ENCODE measurements at regions not wholly inside any gene's neighbourhood (a gene's known extent, or its start where the extent isn't known, plus 50 kb on each side); places are given as distances from the start of the nearest gene placed in this dataset.

DNA sequence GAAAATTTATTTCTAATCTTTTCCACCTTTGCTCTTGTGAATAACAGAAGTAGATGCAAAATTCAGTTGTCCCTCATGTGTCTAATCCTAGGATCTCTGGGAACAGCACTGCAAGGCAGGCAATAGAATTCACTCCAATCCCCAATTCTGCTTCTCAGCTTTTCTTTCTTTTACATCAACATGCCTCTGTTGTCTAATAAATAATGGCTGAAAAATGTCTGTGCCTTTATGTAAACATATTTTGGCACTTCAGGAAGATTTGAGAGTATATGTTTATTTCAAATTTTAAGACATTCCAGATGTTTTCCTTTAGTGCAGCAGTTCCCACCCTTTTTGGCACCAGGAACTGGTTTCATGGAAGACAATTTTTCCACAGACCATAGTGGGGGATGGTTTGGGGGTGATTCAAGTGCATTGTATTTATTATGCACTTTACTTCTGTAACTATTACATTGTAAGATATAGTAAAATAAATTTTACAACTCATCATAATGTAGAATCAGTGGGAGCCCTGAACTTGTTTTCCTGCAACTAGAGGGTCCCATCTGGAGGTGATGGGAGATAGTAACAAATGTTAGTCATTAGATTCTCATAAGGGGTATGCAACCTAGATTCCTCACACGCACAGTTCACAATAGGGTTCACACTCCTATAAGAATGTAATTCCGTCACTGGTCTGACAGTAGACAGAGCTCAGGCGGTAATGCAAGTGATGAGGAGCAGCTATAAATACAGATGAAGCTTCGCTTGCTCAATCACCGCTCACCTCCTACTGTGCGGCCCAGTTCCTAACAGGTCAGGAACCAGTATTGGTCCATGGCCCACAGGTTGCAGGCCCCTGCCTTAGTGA lies 590.3 kb upstream of the CNTNAP5 start:
- Histone ChIP-seq H3K36me3 (ENCODE audit: control insufficient read depth in 2 of 3, insufficient read depth in 3 of 3, low read length in 3 of 3) (no peaks in the 10 kb centered on the region), H3K9ac (ENCODE audit: low read length in 3 of 3) (no peak overlapping the region), H3K27ac (ENCODE audit: low read depth in 2 of 2, low read length in 2 of 2) (no peak overlapping the region), H3K4me1 (ENCODE audit: control insufficient read depth in 2 of 3, insufficient read depth in 2 of 3, low read depth in 1 of 3, low read length in 3 of 3) (no peaks in the 10 kb centered on the region), H3K9me3 (ENCODE audit: control insufficient read depth in 2 of 3, insufficient read depth in 1 of 3, low read length in 3 of 3) (no peaks in the 10 kb centered on the region), H3K4me3 (ENCODE audit: low read length in 3 of 3) (no peak overlapping the region), H3K27me3 (ENCODE audit: control insufficient read depth, insufficient read depth, low read length) (no peaks in the 10 kb centered on the region)
- intact Hi-C loops (cut with DNase I) = no loop called here
- TF ChIP-seq, protein P1, sequence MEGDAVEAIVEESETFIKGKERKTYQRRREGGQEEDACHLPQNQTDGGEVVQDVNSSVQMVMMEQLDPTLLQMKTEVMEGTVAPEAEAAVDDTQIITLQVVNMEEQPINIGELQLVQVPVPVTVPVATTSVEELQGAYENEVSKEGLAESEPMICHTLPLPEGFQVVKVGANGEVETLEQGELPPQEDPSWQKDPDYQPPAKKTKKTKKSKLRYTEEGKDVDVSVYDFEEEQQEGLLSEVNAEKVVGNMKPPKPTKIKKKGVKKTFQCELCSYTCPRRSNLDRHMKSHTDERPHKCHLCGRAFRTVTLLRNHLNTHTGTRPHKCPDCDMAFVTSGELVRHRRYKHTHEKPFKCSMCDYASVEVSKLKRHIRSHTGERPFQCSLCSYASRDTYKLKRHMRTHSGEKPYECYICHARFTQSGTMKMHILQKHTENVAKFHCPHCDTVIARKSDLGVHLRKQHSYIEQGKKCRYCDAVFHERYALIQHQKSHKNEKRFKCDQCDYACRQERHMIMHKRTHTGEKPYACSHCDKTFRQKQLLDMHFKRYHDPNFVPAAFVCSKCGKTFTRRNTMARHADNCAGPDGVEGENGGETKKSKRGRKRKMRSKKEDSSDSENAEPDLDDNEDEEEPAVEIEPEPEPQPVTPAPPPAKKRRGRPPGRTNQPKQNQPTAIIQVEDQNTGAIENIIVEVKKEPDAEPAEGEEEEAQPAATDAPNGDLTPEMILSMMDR (IDR thresholded peaks at IDR 0.05; ENCODE audit: borderline replicate concordance, extremely low read depth, insufficient read depth) = no peak
- FAIRE-seq (no peak), DNase-seq (peak in 3 of 5 donors; percentile 13 to 80 (median 39))

DNA sequence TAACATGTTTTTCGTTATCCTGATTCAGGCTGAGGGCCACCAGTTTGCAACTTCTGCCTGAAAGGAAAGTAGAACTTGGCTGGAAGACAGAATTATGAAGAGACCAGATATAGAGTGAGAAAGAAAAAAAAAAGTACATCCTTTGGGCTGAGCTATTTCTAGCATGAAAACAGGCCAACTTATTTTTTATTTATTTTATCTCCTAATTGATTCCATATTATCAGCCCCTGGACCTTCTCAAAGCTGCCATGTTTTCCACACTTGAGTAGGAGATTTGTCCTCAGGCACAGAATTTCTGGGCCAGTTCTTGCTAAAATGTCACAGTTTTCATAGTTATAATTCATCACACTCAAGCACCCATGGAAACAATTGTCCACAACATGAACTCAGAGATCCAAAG lies 586.8 kb upstream of the CNTNAP5 start:
- no peaks in the 10 kb centered on the region for H3K4me1 ChIP-seq (ENCODE audit: control insufficient read depth in 2 of 3, insufficient read depth in 2 of 3, low read depth in 1 of 3, low read length in 3 of 3)
- intact Hi-C loops (cut with DNase I) = no loop called here
- FAIRE-seq (no peak), DNase-seq (no peak)
- no peak overlapping the region for H3K4me3 ChIP-seq (ENCODE audit: low read length in 3 of 3)
- peaks cover 0 to 3% (median 0%) of the 10 kb centered on the region in 3 donors for H3K9me3 ChIP-seq (ENCODE audit: control insufficient read depth in 2 of 3, insufficient read depth in 1 of 3, low read length in 3 of 3)
- TF ChIP-seq, protein P1 (IDR thresholded peaks at IDR 0.05; ENCODE audit: borderline replicate concordance, extremely low read depth, insufficient read depth) = no peak
- no peak overlapping the region for H3K27ac ChIP-seq (ENCODE audit: low read depth in 2 of 2, low read length in 2 of 2)
- no peaks in the 10 kb centered on the region for H3K36me3 ChIP-seq (ENCODE audit: control insufficient read depth in 2 of 3, insufficient read depth in 3 of 3, low read length in 3 of 3)
- H3K9ac ChIP-seq (ENCODE audit: low read length in 3 of 3) = no peak overlapping the region
- H3K27me3 ChIP-seq (ENCODE audit: control insufficient read depth, insufficient read depth, low read length) = no peaks in the 10 kb centered on the region

DNA sequence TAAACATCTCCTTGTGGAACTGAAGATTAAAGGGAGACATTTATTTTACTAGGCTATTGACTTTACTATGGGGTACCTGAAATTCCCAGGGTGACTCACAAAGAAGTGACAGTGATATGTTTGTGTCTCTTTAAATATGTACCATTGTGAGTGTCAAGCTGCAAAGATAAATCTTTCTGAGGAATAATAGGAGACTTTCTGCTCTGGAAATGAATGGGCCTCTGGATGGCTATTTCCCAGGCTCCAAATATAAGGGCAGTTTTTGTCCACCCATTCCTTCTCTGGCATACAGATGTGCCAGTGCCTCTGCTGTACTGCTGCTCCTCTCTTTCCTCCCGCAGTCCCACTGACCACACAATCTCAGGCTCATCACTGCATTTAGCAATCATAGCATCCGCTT lies 586.4 kb upstream of the CNTNAP5 start:
- DNase-seq (no peak), FAIRE-seq (no peak)
- no peak overlapping the region for H3K4me3 ChIP-seq (ENCODE audit: low read length in 3 of 3)
- no peak overlapping the region for H3K9ac ChIP-seq (ENCODE audit: low read length in 3 of 3)
- peaks cover 0 to 3% (median 0%) of the 10 kb centered on the region in 3 donors for H3K9me3 ChIP-seq (ENCODE audit: control insufficient read depth in 2 of 3, insufficient read depth in 1 of 3, low read length in 3 of 3)
- H3K4me1 ChIP-seq (ENCODE audit: control insufficient read depth in 2 of 3, insufficient read depth in 2 of 3, low read depth in 1 of 3, low read length in 3 of 3) = no peaks in the 10 kb centered on the region
- H3K27me3 ChIP-seq (ENCODE audit: control insufficient read depth, insufficient read depth, low read length) = no peaks in the 10 kb centered on the region
- H3K27ac ChIP-seq (ENCODE audit: low read depth in 2 of 2, low read length in 2 of 2) = no peak overlapping the region
- no peaks in the 10 kb centered on the region for H3K36me3 ChIP-seq (ENCODE audit: control insufficient read depth in 2 of 3, insufficient read depth in 3 of 3, low read length in 3 of 3)
- intact Hi-C loops (cut with DNase I) = no loop called here
- TF ChIP-seq, protein P1 (IDR thresholded peaks at IDR 0.05; ENCODE audit: borderline replicate concordance, extremely low read depth, insufficient read depth) = no peak
